T-cell (primary cell): ENCODE measurements at regions not wholly inside any gene's neighbourhood (a gene's known extent, or its start where the extent isn't known, plus 50 kb on each side); places are given as distances from the start of the nearest gene placed in this dataset.
A peak's percentile ranks its signal among the peaks of the same experiment; 100 is the strongest.

Source experiments
- ATAC-seq, 4 experiments: fragments of 200-7000 bp in 3 of 4; fragments of 150-1000 bp in 1 of 4; cut with Tn5 transposase; replicated peaks in 1 of 4; 1 replicate in 3 of 4; 2 replicates in 1 of 4; pipeline ENCODE4 v1.10.0; 2021; ENCODE audit warnings: moderate library complexity in 3 of 4, mild to moderate bottlenecking in 2 of 4, moderate number of reproducible peaks in 1 of 4
- CTCF ChIA-PET, 2 donors: fragments of 300-600 bp; sonication (Branson Sonifier 250); formaldehyde crosslinking; loops; one replicate each; lab custom pipeline; 2022; ENCODE audit warnings: antibody characterized with exemption in 2 of 2; lab: Charles Lee
- POLR2A ChIA-PET, 2 donors: fragments of 300-600 bp; sonication (Branson Sonifier 250); formaldehyde crosslinking; loops; one replicate each; lab custom pipeline; 2022; ENCODE audit warnings: antibody characterized with exemption in 2 of 2; lab: Charles Lee
- DNase-seq, 35 experiments: peaks; one replicate each; pipeline versions ENCODE4 v3.0.0 to v3.0.0-alpha.2; 2013 to 2023
- H3K27ac ChIP-seq: one replicate; pipeline ENCODE4 v1.5.1; 2013; ENCODE audit warnings: low read length
- H3K27me3 ChIP-seq, 2 experiments: replicated peaks in 1 of 2; 1 replicate in 1 of 2; 2 replicates in 1 of 2; pipeline versions ENCODE4 v1.6.1 to v1.7.0; 2013; ENCODE audit warnings: low read length in 1 of 2, mixed read lengths in 1 of 2; ENCODE audit not compliant: control insufficient read depth in 2 of 2, insufficient read depth in 2 of 2; ENCODE audit errors: extremely low read depth in 1 of 2
- H3K36me3 ChIP-seq, 2 donors: 1 replicate in 1 of 2; 2 replicates in 1 of 2; pipeline versions ENCODE4 v1.6.1 to v1.7.0; 2013; ENCODE audit warnings: low read length in 1 of 2; ENCODE audit not compliant: control insufficient read depth in 2 of 2, insufficient read depth in 1 of 2; ENCODE audit errors: extremely low read depth in 1 of 2
- H3K4me1 ChIP-seq, 2 experiments: 1 replicate in 1 of 2; 2 replicates in 1 of 2; pipeline versions ENCODE4 v1.6.1 to v1.7.0; 2013; ENCODE audit warnings: low read length in 2 of 2, mixed read lengths in 1 of 2; ENCODE audit not compliant: insufficient read depth in 2 of 2, control insufficient read depth in 1 of 2; ENCODE audit errors: extremely low read depth in 1 of 2
- H3K4me3 ChIP-seq, 2 donors: 1 replicate in 1 of 2; 2 replicates in 1 of 2; pipeline versions ENCODE4 v1.5.1 to v1.7.0; 2013; ENCODE audit warnings: mild to moderate bottlenecking in 2 of 2, low read length in 1 of 2, moderate library complexity in 1 of 2; ENCODE audit not compliant: control insufficient read depth in 1 of 2; ENCODE audit errors: extremely low read depth in 1 of 2
- H3K9me3 ChIP-seq: 2 replicates; pipeline ENCODE4 v1.7.0; 2013
- H3K27ac Mint-ChIP-seq, 2 donors: one replicate each; pipeline ENCODE4 v1.8.0; 2020 to 2021; ENCODE audit warnings: mild to moderate bottlenecking in 2 of 2, mixed read lengths in 2 of 2
- H3K27me3 Mint-ChIP-seq, 2 donors: one replicate each; pipeline ENCODE4 v1.8.0; 2021 to 2022; ENCODE audit warnings: mixed read lengths in 2 of 2
- H3K36me3 Mint-ChIP-seq: one replicate; pipeline ENCODE4 v1.8.0; 2021; ENCODE audit warnings: mixed read lengths
- H3K4me1 Mint-ChIP-seq, 3 donors: one replicate each; pipeline ENCODE4 v1.8.0; 2020 to 2022; ENCODE audit warnings: mixed read lengths in 3 of 3, mild to moderate bottlenecking in 1 of 3
- H3K4me3 Mint-ChIP-seq, 3 donors: one replicate each; pipeline ENCODE4 v1.8.0; 2020 to 2022; ENCODE audit warnings: mild to moderate bottlenecking in 3 of 3, mixed read lengths in 3 of 3, moderate library complexity in 3 of 3
- H3K9me3 Mint-ChIP-seq, 3 donors: one replicate each; pipeline ENCODE4 v1.8.0; 2020 to 2022; ENCODE audit warnings: mixed read lengths in 3 of 3
- WGBS: methylation state at CpG from one replicate; pipeline ENCODE4 v1.1.5; 2013; ENCODE audit warnings: missing lambda C conversion rate; ENCODE audit not compliant: insufficient coverage; 5-methylcytosine and 5-hydroxymethylcytosine counted together

DNA sequence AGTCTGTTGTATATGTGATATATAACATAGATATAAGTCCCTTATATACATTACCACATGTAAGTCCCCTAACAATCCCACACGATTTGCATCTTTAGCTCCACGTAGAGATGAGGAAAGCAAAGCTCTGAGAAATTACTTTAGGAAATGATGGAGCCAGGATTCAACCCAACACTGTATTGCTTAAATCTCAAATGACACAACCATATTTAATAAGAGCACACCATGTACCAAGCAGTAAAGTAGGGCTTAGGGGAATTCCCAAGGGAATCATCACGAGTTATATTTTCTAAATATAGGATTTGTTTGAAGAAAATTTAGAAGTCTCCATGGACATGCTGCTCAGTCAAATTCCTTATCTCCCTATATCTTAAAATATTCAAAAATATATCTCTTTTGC, 61.3 kb upstream of the POMP start:
- ChIA-PET POLR2A (no interaction called here), CTCF (no interaction called here)
- Histone ChIP-seq H3K4me1 (no peaks in the 10 kb centered on the region), H3K27ac (no peak overlapping the region), H3K9me3 (no peaks in the 10 kb centered on the region), H3K4me3 (no peak overlapping the region), H3K36me3 (no peaks in the 10 kb centered on the region), H3K27me3 (peaks cover 0 to 13% of the 10 kb centered on the region in 2 experiments)
- H3K4me3 Mint-ChIP-seq = no peak overlapping the region
- peaks cover 13 to 22% of the 10 kb centered on the region in 2 donors for H3K27me3 Mint-ChIP-seq
- H3K9me3 Mint-ChIP-seq = peaks cover 0 to 2% (median 0%) of the 10 kb centered on the region in 3 donors
- DNase-seq (no peak), ATAC-seq (no peak)
- H3K4me1 Mint-ChIP-seq = no peaks in the 10 kb centered on the region
- WGBS = no CpG with 5 or more reads among the region's 3 CpGs
- no peaks in the 10 kb centered on the region for H3K36me3 Mint-ChIP-seq
- no peak overlapping the region for H3K27ac Mint-ChIP-seq

DNA sequence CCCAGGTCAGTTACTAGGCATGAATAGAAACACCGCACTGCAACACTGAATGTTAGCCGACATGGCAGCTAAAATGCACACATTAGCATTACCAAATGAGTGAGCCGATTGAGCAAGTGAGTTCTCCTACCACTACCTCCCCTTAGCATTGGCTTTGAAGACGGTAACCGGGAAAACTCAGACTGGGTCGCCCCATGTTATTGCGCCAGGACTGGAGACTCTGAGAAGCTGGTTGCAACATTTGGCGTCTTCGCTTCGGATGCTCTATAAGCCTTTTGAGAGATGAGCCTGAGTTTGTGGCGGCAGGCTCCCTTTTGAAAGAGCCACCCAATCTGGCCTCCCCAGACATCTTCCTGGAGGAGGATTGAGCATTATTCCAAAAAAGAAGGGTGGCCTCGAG, 68.5 kb upstream of the POMP start:
- Histone ChIP-seq H3K9me3 (no peaks in the 10 kb centered on the region), H3K4me1 (no peaks in the 10 kb centered on the region), H3K27me3 (peaks cover 0 to 18% of the 10 kb centered on the region in 2 experiments), H3K4me3 (no peak overlapping the region), H3K27ac (no peak overlapping the region), H3K36me3 (no peaks in the 10 kb centered on the region)
- WGBS = 89% methylated on average over 12 of the region's 12 CpGs
- ATAC-seq (no peak), DNase-seq (no peak)
- CTCF ChIA-PET = no interaction called here
- POLR2A ChIA-PET = no interaction called here
- no peaks in the 10 kb centered on the region for H3K36me3 Mint-ChIP-seq
- no peak overlapping the region for H3K4me3 Mint-ChIP-seq
- H3K27me3 Mint-ChIP-seq = peaks cover 18 to 24% of the 10 kb centered on the region in 2 donors
- H3K9me3 Mint-ChIP-seq = no peaks in the 10 kb centered on the region
- H3K4me1 Mint-ChIP-seq = peaks cover 6 to 8% (median 6%) of the 10 kb centered on the region in 3 donors
- H3K27ac Mint-ChIP-seq = no peak overlapping the region

DNA sequence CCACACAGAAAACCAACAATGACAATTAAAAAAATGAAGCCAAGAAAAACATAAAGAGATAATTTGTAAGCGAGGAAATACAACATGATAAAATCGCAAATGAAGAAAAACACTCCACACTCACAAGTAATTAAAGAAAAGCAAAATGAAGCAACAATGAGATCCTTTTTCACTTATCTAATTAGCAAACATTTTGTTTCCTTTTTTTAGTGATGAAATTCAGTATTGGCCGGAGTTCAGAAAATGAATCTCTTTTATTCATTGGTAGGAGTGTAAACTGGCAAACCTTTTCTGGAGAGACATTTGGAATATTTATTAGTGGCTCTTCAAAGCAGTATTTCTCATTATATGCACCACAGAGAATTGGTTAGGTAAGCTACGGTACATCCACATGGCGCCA, 70.6 kb upstream of the POMP start:
- ATAC-seq (no peak), DNase-seq (no peak)
- peaks cover 9 to 11% (median 9%) of the 10 kb centered on the region in 3 donors for H3K4me1 Mint-ChIP-seq
- no peak overlapping the region for H3K4me3 ChIP-seq
- no peaks in the 10 kb centered on the region for H3K36me3 Mint-ChIP-seq
- no peaks in the 10 kb centered on the region for H3K4me1 ChIP-seq
- ChIA-PET CTCF (no interaction called here), POLR2A (no interaction called here)
- H3K4me3 Mint-ChIP-seq = no peak overlapping the region
- H3K27ac ChIP-seq = no peak overlapping the region
- H3K9me3 Mint-ChIP-seq = no peaks in the 10 kb centered on the region
- no peak overlapping the region for H3K27ac Mint-ChIP-seq
- peaks cover 13 to 15% of the 10 kb centered on the region in 2 donors for H3K27me3 Mint-ChIP-seq
- H3K36me3 ChIP-seq = no peaks in the 10 kb centered on the region
- H3K9me3 ChIP-seq = no peaks in the 10 kb centered on the region
- WGBS = no CpG with 5 or more reads among the region's 5 CpGs
- H3K27me3 ChIP-seq = peaks cover 0 to 22% of the 10 kb centered on the region in 2 experiments

DNA sequence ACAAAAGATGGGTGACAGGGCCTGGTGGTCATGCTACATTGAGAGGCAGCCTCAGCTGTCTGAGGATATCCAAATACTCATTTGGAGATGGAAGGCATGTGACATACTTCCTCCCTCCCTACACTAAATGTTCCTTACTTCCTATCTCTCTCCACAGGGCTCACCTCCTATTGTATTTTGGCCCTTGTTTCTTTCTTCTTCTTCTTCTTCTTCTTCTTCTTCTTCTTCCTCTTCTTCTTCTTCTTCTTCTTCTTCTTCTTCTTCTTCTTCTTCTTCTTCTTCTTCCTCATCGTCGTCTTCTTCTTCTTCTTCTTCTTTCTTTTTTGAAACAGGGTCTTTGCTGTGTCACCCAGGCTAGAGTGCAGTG, 71.8 kb upstream of the POMP start:
- Histone ChIP-seq H3K27ac (no peak overlapping the region), H3K36me3 (no peaks in the 10 kb centered on the region), H3K27me3 (peaks cover 0 to 18% of the 10 kb centered on the region in 2 experiments), H3K4me1 (no peaks in the 10 kb centered on the region), H3K4me3 (no peak overlapping the region), H3K9me3 (no peaks in the 10 kb centered on the region)
- ChIA-PET CTCF (no interaction called here), POLR2A (no interaction called here)
- WGBS = no CpG with 5 or more reads among the region's 2 CpGs
- no peak for DNase-seq
- ATAC-seq = no peak
- peaks cover 9 to 11% (median 9%) of the 10 kb centered on the region in 3 donors for H3K4me1 Mint-ChIP-seq
- peaks cover 8 to 9% of the 10 kb centered on the region in 2 donors for H3K27me3 Mint-ChIP-seq
- no peaks in the 10 kb centered on the region for H3K36me3 Mint-ChIP-seq
- no peaks in the 10 kb centered on the region for H3K9me3 Mint-ChIP-seq
- H3K4me3 Mint-ChIP-seq = no peak overlapping the region
- no peak overlapping the region for H3K27ac Mint-ChIP-seq

- Mint-ChIP-seq H3K36me3 (no peaks in the 10 kb centered on the region), H3K9me3 (no peaks in the 10 kb centered on the region), H3K4me1 (peaks cover 9 to 11% (median 9%) of the 10 kb centered on the region in 3 donors), H3K27ac (peak overlapping the region in 1 of 2 donors; percentile 23), H3K27me3 (peaks cover 6 to 7% of the 10 kb centered on the region in 2 donors), H3K4me3 (no peak overlapping the region)
- peaks cover 0 to 15% of the 10 kb centered on the region in 2 experiments for H3K27me3 ChIP-seq
- H3K4me1 ChIP-seq = no peaks in the 10 kb centered on the region
- H3K9me3 ChIP-seq = no peaks in the 10 kb centered on the region
- no peak for ATAC-seq
- no peaks in the 10 kb centered on the region for H3K36me3 ChIP-seq
- CTCF ChIA-PET = no interaction called here
- H3K4me3 ChIP-seq = no peak overlapping the region
- no peak for DNase-seq
- POLR2A ChIA-PET = no interaction called here
- WGBS = no CpG with 5 or more reads among the region's 6 CpGs
- H3K27ac ChIP-seq = no peak overlapping the region
Measured at GRCh38 chr13:28586439-28587173, 72.3 kb upstream of the POMP start.

- Mint-ChIP-seq H3K36me3 (no peaks in the 10 kb centered on the region), H3K27ac (no peak overlapping the region), H3K4me3 (peak overlapping the region in 1 of 3 donors; percentile 16), H3K9me3 (no peaks in the 10 kb centered on the region), H3K27me3 (peaks cover 4 to 6% of the 10 kb centered on the region in 2 donors), H3K4me1 (peaks cover 9 to 11% (median 9%) of the 10 kb centered on the region in 3 donors)
- Histone ChIP-seq H3K4me1 (no peaks in the 10 kb centered on the region), H3K36me3 (no peaks in the 10 kb centered on the region), H3K4me3 (no peak overlapping the region), H3K9me3 (no peaks in the 10 kb centered on the region), H3K27me3 (peaks cover 0 to 6% of the 10 kb centered on the region in 2 experiments), H3K27ac (no peak overlapping the region)
- WGBS = no CpG with 5 or more reads among the region's 1 CpG
- ChIA-PET POLR2A (no interaction called here), CTCF (no interaction called here)
- ATAC-seq (no peak), DNase-seq (no peak)
Measured at GRCh38 chr13:28585561-28585960, 73.4 kb upstream of the POMP start.
